Left ventricle myocardium superior (tissue), 1 donor: ENCODE measurements at regions not wholly inside any gene's neighbourhood (a gene's known extent, or its start where the extent isn't known, plus 50 kb on each side); places are given as distances from the start of the nearest gene placed in this dataset.
"Not testable (repeated sequence)": the region's sequence is repeated elsewhere in the genome, so short reads cannot be mapped to it uniquely, and the experiment has no call there.

Experiments
- ATAC-seq: fragments of 200-7000 bp; cut with Tn5 transposase; one replicate; pipeline ENCODE4 v1.9.1; 2020; ENCODE audit warnings: mild to moderate bottlenecking, moderate library complexity
- DNase-seq: peaks from one replicate; pipeline ENCODE4 v3.0.0-alpha.2; 2020
- intact Hi-C: fragments of 100-400 bp; cut with micrococcal nuclease; formaldehyde crosslinking; loops from one replicate; pipeline ENCODE4 v1.11.0; 2022
- donor health status: DM: no; HTN: yes; CAD: no; lungs with severe emphysema.

DNA sequence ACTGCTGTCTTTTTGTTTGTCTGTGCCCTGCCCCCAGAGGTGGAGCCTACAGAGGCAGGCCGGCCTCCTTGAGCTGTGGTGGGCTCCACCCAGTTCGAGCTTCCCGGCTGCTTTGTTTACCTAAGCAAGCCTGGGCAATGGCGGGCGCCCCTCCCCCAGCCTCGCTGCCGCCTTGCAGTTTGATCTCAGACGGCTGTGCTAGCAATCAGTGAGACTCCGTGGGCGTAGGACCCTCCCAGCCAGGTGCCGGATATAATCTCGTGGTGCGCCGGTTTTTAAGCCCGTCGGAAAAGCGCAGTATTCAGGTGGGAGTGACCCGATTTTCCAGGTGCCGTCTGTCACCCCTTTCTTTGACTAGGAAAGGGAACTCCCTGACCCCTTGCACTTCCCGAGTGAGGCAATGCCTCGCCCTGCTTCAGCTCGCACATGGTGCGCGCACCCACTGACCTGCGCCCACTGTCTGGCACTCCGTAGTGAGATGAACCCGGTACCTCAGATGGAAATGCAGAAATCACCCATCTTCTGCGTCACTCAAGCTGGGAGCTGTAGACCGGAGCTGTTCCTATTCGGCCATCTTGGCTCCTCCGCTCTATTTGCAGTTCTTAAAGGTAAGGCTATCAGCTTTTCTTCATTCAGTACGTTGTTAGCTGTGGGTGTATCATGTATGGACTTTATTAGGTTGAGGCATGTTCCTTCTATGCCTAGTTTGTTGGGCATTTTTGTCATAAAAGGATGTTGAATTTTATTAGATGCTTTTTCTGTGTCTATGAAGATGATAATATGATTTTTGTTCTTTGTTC lies 178.3 kb downstream of the CDCA7 start:
- DNase-seq, ATAC-seq, intact Hi-C loops: not testable (repeated sequence)

GRCh38 chr2:173537694-173538093 lies 183.0 kb downstream of the CDCA7 start:
- intact Hi-C loops = no loop called here
- DNase-seq = no peak

GRCh38 chr2:173539615-173540014 lies 184.9 kb downstream of the CDCA7 start:
- no peak for ATAC-seq
- DNase-seq = no peak
- intact Hi-C loops = loop anchor here (10.0 kb wide), 1 partner anchor 145 kb away; no protein-coding TSS in a partner anchor

More at GRCh38 chr2:173537694-173538093, 183.0 kb downstream of the CDCA7 start:
- ATAC-seq = no peak

GRCh38 chr2:173544641-173545363 lies 190.1 kb downstream of the CDCA7 start:
- intact Hi-C loops = loop anchor here (10.0 kb wide), 1 partner anchor 140 kb away; no protein-coding TSS in a partner anchor
- no peak for ATAC-seq
- DNase-seq = no peak

GRCh38 chr2:173545364-173545763 lies 190.7 kb downstream of the CDCA7 start:
- ATAC-seq (peak; percentile 60), DNase-seq (no peak)
- intact Hi-C loops = loop anchor here (10.0 kb wide), 1 partner anchor 139 kb away; no protein-coding TSS in a partner anchor

DNA sequence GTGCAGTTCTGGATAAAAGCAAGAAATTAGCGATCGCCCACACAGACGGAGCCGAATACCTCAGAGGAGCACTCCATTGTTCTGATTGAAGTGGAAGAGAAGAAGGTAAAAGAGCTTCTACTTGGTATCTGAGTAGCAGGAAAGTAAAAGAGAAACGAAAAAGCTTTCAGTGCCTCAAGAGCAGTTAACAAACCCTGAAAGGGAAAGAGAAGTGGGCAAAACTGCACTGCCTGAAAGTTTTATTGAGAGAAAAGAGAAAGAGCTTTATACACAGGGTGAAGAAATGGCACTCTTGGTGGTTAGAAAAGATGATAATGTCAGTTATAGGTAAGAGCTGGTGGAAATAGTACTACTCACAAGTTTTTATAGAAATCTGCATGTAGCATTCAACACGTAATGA lies 192.8 kb downstream of the CDCA7 start:
- DNase-seq (no peak), ATAC-seq (no peak)
- intact Hi-C loops = loop anchor here (10.0 kb wide), 1 partner anchor 137 kb away; no protein-coding TSS in a partner anchor

DNA sequence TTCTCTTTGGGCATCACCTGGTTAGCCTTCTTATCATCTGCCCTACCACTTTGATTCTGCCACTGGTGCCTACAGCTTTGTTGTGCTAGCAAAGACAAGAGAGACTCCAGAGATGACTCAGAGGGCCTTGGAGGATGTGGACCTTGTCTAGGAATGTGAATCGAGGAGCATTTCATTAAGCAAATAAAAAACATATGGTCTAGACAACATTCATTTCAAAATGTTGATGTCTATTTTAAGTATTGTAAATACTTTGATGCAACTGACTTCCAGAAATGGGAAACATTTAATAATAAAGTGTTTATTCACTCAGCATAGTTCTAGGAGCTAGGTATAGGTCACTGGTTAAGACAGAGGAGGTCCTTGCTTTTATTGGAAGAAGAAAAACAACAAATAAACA lies 195.5 kb downstream of the CDCA7 start:
- DNase-seq (no peak), ATAC-seq (no peak)
- intact Hi-C loops = no loop called here

GRCh38 chr2:173552531-173552930 lies 197.9 kb downstream of the CDCA7 start:
- intact Hi-C loops = no loop called here
- no peak for ATAC-seq
- DNase-seq = no peak

- ATAC-seq (no peak), DNase-seq (no peak)
- intact Hi-C loops = no loop called here
Observed at GRCh38 chr2:173553593-173553992, 198.9 kb downstream of the CDCA7 start.

- no peak for DNase-seq
- ATAC-seq = no peak
- intact Hi-C loops = no loop called here
Observed at GRCh38 chr2:173555833-173556232, 201.2 kb downstream of the CDCA7 start.

DNA sequence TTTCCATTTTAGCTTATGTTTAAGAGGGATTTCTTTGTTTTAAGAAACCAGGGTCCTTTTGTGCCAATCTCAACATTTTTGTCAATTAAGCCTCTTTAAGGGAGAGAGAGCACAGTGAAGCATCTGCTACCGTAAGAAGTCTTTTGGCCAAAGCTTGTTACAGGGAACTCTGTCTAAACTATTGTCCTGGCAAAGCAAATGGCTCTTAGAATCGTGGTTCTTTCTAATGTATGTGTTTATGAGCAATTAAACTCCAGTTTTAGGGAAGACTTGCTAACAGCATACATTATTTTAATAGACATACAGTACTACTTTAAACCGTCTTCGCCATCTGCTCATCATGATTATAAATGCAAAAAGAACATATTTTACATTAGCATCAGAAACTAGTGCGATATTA lies 202.1 kb downstream of the CDCA7 start:
- intact Hi-C loops = no loop called here

GRCh38 chr2:173557497-173557896 lies 202.8 kb downstream of the CDCA7 start:
- ATAC-seq = no peak
- no peak for DNase-seq
- intact Hi-C loops = no loop called here

More for the DNA sequence above, 202.1 kb downstream of the CDCA7 start:
- ATAC-seq = no peak
- no peak for DNase-seq

DNA sequence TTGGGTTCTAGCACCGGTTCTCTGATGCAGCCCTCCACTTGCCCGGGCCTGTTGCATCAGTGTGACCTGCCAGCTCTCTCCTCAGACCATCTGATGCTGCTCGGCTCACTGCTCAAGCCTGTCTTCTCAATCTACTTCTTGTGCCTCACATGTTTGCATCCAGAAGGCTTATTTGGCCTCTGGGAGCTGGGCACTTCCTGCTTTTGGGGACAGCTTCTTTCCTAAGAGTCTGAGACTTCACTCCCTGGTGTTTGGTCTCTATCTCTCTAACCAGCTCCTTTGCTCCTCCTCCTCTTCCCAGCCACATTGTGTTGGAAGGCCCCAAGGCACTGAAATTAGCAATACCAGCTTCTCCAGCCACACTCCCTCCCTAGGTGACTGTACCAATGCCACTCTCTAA lies 212.8 kb downstream of the CDCA7 start:
- DNase-seq (no peak), ATAC-seq (no peak)
- intact Hi-C loops = no loop called here

GRCh38 chr2:173568054-173568453 lies 213.4 kb downstream of the CDCA7 start:
- DNase-seq (peak; percentile 35), ATAC-seq (peak; percentile 72)
- intact Hi-C loops = no loop called here

GRCh38 chr2:173571021-173571821 lies 216.5 kb downstream of the CDCA7 start:
- intact Hi-C loops = no loop called here
- DNase-seq (no peak), ATAC-seq (peak; percentile 50)

GRCh38 chr2:173571887-173572680 lies 217.4 kb downstream of the CDCA7 start:
- DNase-seq (no peak), ATAC-seq (no peak)
- intact Hi-C loops = no loop called here

DNA sequence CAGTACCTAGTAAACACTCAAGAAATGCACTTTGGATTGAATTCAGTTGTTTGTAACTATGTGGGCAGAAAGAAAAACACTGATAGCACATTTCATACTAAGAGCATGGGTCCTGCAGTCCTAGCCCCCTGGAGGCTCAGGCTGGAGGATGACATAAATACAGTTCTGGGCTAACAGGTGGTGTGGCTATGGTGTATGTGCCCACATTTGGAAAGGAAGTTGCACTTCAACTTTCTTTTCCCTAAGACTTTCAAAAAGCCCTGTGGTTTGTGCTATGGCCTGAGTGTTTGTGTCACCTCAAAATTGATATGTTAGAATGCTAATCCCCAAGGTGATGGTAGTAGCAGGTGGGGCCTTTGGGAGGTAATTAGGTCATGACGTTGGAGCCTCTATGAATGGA lies 218.2 kb downstream of the CDCA7 start:
- intact Hi-C loops = no loop called here
- DNase-seq = no peak
- no peak for ATAC-seq

- DNase-seq, intact Hi-C loops, ATAC-seq: not testable (repeated sequence)
Observed at GRCh38 chr2:173573782-173574181, 219.1 kb downstream of the CDCA7 start.
